Dedifferentiated amniotic fluid mesenchymal stem cell (primary cell): ENCODE measurements at regions not wholly inside any gene's neighbourhood (a gene's known extent, or its start where the extent isn't known, plus 50 kb on each side); places are given as distances from the start of the nearest gene placed in this dataset.

Experiments used
- DNase-seq: peaks from one replicate; pipeline ENCODE4 v3.0.0-alpha.2; 2016; ENCODE audit errors: extremely low spot score

DNA sequence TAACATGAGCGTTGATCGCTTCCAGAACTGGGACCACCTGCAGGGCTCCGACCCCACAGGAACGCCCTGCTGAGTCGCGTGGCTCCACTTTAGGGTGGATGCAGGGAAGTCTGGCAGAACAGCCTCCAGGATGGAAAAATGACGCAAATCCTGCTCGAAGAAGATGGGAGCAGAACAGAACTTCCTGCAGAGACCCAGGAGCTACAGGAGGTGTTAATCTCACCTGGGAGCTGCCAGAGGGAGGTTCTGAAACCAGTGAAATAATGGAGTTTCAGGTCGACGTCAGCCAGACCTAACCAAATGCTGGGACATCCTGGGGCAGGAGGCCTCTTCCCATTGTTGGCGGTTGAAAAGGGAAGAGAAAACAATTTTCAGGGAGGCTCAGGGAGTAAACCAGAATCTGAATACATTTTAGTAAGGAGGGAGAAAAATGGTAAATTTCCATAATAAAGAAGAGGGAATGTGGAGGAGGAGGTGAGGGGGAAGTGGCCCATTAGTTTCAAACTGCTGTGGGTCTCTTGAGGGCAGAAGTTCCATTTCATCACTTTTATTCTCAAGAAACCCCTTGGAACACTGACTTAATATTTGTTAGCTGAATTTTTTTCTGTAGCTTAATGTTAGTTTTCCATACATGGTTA, 558.4 kb upstream of the CDH4 start:
- no peak for DNase-seq

GRCh38 chr20:60694763-60695162, 557.3 kb upstream of the CDH4 start:
- no peak for DNase-seq

DNA sequence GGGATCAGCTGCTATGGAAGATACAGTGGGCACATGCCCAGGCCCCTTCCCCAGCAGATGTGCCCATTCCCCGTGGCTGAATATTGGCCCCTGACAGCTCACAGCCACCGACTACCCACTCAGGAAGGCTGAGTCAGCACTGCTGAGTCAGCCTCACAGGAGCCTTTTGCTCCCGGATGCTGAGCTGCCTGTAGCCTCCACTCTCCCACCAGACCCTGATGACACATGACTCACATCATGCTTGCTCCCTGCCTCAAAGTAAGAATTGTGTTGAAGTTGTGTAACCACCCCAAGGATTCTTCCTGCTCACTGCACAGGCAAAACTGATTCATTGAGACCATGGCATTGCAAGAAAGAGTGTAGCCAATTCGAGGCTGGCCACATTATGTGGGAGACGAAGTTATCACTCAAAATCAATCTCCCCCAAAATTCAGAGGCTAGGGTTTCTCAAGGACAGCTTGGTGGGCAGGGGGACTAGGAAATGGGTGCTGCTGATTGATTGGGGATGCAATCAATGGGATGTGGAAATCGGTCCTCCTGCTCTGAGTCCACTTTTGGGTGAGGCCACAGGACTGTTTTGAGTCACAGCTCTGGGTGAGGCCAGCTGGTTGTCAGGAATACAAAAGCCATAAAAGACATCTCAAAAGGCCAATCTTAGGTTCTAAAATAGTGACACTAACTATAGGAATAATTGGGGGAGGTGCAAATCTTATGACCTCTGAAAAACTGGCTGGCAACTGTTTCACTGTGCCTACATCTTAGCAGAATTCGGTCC, 556.6 kb upstream of the CDH4 start:
- DNase-seq = no peak

DNA sequence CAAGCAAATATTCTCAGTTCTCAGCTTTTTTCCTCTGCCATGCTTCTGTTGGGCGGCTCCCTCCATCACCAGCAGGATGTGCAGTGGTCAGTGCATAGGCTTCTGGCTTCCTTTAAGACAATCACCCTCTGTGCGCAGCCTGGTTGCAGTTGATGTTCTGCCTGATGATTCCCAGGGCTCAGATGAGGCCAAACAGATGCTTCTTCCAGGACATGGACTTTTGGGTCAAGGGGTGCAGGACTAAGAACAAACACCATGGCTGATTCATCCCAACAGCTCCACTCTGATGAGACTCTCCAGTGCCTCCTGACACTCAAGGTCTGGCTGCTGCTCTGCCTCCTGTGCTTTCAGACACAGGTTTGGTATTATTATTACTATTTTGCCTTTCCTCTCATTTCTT, 554.8 kb upstream of the CDH4 start:
- DNase-seq = no peak

GRCh38 chr20:60700728-60701127, 551.3 kb upstream of the CDH4 start:
- DNase-seq = no peak

GRCh38 chr20:60704147-60704546, 547.9 kb upstream of the CDH4 start:
- no peak for DNase-seq

- no peak for DNase-seq
Measured at GRCh38 chr20:60713396-60713795, 538.7 kb upstream of the CDH4 start.

DNA sequence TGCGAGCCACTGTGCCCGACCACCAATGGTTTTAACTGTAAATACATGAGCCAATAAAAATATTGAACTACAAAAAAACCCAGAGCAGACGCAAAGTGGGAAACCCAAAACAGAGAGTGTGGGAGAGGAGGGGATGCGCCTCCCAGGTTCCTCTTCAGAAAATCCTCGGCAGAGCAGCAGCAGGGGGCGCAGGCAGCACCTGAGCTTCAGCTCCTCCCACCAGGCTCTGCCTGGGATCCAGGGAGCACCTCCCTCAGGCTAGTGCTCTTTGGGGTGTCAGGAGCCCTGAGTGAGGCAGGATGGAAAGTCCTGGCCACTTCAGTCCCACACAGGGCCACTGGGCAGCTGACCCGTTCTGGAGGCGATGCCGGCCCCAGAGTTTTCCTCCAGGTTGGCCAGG, 536.9 kb upstream of the CDH4 start:
- no peak for DNase-seq

DNA sequence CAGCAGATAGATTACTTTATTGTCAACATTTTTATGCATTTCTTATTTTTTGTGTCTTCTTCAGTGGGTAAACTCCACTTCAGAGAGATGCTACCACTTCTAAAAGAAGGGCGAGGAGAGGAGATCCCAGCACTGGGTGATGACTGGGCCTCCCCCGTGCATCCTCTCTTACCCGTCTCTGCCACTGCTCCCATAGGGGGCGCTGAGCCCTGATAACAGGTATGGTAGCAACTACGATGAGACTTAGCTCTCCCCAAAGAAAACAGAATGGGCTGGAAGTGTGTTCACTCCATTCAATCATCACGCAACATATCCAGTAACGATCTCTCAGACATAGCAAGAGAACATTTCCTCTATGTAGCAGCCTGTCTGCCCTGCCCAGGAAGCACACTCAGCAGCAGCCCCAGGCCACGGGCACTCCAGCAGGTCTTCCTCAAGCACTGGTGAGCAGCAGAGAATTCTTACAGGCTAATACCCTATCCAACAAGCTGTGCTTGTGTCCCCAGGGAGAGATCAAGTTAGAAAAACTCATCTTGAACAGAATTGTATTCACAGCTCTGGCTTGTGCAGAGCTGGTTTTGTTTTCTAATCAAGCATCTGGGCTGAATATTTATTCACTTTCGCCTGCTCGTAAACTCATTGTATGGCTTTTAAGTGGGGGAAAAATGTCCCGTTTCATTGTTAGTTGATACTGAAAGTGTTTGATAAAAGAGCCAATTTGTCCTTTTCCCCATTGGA, 533.1 kb upstream of the CDH4 start:
- DNase-seq = no peak

DNA sequence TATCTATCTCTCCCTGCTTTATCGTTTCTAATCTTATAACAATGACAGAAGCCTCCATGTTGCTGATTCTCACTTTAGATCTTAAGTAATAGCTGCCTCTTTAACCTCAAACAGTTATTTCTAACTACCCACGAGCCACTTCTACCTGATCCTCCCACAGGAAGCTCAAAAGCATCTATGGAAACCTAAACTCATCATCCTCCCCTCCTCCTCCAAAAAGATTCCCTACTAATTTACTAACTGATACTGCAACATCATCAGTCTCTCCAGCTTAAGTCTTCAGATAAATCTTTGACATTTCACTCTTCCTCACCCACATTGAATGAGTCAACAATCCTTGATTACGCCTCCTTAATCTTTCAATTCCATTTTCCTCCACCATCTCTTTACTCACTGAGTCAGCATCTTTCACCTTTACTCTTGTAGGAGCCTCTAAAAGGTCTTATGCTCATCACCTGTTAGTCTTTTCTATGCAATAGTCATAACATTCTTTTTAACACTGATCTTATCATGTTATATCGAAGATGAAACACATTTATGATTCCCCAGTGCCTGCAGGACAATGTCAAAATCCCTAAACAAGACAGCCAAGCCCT, 526.7 kb upstream of the CDH4 start:
- no peak for DNase-seq

DNA sequence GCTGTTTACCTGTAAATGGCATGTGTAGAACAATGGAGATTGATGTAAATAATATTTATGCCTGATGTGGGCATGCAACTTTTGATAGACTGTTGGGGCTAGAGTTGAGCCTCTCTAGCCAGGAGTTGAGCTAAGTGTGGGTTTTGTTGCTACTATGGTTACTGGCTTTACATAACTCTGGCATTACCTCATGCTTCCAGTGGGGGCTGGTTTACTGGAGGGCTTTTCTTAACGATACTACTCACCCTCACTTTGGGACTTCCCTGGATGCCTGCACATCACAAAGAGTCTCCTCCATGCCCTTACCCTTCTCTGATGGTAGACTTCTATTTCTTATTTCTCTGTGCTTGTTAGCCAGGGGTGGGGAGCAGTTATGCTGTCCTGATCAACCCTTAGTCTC, 524.6 kb upstream of the CDH4 start:
- DNase-seq = no peak

DNA sequence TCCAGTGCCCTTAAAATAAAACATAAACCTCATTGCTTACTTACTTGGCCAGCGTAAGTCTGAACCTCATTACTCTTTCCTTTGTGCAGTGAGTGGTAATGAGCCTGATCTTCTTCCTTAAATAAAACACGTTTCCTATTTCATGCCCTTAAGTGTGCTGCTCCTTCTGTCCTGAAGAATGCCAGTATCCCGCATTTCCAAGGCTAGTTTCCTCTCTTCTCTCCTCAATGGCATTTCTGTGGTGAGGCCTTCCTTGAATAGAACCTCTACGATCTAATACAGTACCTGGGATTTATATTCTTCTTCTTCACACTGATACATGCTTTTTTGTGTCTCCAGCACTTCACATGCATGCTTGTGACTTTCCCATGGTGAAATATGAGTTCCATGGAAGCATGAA, 523.4 kb upstream of the CDH4 start:
- DNase-seq = no peak

DNA sequence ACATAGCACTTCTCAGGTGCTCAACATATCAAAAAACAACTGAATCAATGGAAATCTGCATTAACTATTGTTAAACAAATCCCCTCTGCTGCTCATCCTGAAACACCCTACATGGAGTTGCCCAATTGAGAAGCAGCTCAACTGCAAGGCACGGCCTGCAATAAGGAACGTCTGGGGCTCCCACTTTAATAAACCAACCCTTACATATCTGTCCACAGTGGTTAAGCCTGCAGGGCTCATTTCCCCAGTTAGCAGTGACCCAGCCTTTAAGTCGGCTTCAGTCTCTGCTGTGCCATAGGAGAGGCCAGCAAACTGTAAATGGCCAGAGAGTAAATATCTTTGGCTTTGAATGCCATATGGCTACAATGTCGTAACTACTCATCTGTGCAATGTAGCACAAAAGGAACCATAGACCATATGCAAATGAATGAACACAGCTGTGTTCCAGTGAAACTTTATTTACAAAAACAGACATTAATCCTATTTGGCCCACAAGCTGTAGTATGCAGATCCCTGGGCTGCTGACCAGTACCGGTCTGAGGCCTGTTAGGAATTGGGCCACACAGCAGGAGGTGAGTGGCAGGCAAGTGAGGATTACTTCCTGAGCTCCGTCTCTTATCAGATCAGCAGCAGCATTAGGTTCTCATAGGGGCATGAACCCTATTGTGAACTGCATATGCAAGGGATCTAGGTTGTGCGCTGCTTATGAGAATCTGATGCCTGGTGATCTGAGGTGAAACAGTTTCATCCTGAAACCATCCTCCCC, 522.7 kb upstream of the CDH4 start:
- DNase-seq = no peak

DNA sequence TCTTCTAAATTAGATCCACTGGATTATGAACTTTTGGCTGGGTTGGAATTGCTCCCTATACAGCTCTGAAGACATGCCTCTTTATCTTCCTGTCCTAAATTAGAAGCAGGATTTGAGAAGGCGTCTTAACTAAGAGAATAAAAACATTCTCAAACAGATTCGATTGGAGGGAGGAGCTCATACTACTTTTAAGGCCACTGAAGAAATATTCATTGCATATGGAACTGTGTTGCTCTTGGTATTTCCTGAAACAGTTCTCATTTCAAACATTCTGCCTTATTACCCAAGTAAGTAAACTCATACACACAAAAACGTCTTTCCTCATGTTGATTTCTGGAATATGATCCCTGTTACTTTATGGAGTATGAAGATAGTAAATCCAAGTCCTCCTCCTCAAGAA, 519.7 kb upstream of the CDH4 start:
- DNase-seq = no peak

- no peak for DNase-seq
Measured at GRCh38 chr20:60748086-60748485, 504.0 kb upstream of the CDH4 start.

- no peak for DNase-seq
Measured at GRCh38 chr20:60749804-60750602, 502.1 kb upstream of the CDH4 start.

- no peak for DNase-seq
Measured at GRCh38 chr20:60750909-60751308, 501.2 kb upstream of the CDH4 start.

DNA sequence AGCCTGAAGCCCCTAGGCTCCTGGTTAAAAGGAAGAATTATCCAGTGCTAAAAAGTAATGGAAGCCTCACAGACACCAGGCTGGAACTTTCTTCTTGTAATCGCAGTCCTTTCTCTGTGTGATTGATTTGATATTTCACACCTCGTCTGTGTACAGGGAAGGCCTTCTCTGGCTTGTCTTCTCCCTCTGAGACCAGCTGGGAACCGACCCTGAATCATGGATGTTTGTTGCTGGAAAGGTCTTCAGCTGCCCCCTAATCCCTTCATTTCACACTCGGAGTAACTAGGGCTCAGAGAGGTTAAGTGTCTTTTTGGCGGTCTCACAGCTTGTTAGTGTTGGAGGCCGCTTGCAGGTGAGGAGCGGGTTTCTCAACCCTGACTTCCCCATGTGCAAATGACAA, 500.2 kb upstream of the CDH4 start:
- DNase-seq = no peak

- no peak for DNase-seq
Measured at GRCh38 chr20:60752741-60753420, 499.2 kb upstream of the CDH4 start.

DNA sequence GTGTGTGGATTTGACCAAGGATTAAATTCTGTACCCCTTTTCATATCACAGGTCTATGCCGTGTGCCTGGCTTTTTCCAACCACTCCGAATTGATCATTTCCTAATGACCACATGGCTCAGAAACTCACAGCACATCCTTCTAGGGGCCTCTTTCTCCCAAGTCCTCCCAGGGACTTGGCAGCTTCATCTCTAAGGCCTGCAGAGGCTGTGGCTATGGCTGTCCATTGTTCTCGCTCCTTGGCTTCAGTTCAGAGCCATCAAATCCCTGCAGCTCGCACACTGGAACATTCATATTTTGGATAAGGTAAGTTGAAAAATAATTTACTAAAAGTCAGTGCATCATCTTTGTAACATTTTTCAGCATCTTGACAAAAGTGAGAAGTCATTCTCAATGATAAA, 497.2 kb upstream of the CDH4 start:
- no peak for DNase-seq
